Smooth muscle cell (in vitro differentiated cells): ENCODE measurements at regions not wholly inside any gene's neighbourhood (a gene's known extent, or its start where the extent isn't known, plus 50 kb on each side); places are given as distances from the start of the nearest gene placed in this dataset.

Source experiments
- DNase-seq: peaks from one replicate; lab custom pipeline; 2025; ENCODE audit not compliant: unreplicated experiment; lab: John Stamatoyannopoulos, UW
- H2AFZ ChIP-seq: fragments of 200-600 bp; sonication (generic); 2 replicates; pipeline ENCODE4 v1.6.0; 2016; ENCODE audit warnings: antibody characterized with exemption, low read depth, mild to moderate bottlenecking
- H3F3A ChIP-seq: fragments of 200-600 bp; sonication (generic); 2 replicates; pipeline ENCODE4 v1.6.0; 2017; ENCODE audit warnings: antibody characterized with exemption, low read depth
- H3K27ac ChIP-seq: fragments of 200-600 bp; sonication (generic); 2 replicates; pipeline ENCODE4 v1.5.1; 2016; ENCODE audit warnings: low read depth, mild to moderate bottlenecking
- H3K27me3 ChIP-seq: fragments of 200-600 bp; sonication (generic); 2 replicates; pipeline ENCODE4 v1.6.1; 2016; ENCODE audit warnings: low read depth, mild to moderate bottlenecking
- H3K36me3 ChIP-seq: fragments of 200-600 bp; sonication (generic); 2 replicates; pipeline ENCODE4 v1.5.1; 2016; ENCODE audit warnings: low read depth
- H3K4me1 ChIP-seq: fragments of 200-600 bp; sonication (generic); 2 replicates; pipeline ENCODE4 v1.5.1; 2016; ENCODE audit warnings: low read depth
- H3K4me2 ChIP-seq: fragments of 200-600 bp; sonication (generic); 2 replicates; pipeline ENCODE4 v1.6.0; 2016; ENCODE audit warnings: mild to moderate bottlenecking
- H3K4me3 ChIP-seq: fragments of 200-600 bp; sonication (generic); 2 replicates; pipeline ENCODE4 v1.5.1; 2016; ENCODE audit warnings: mild to moderate bottlenecking
- H3K79me2 ChIP-seq: fragments of 200-600 bp; sonication (generic); 2 replicates; pipeline ENCODE4 v1.6.0; 2016; ENCODE audit warnings: low read depth, mild to moderate bottlenecking
- H3K9ac ChIP-seq: fragments of 200-600 bp; sonication (generic); 2 replicates; pipeline ENCODE4 v1.6.0; 2016; ENCODE audit warnings: low read depth
- H3K9me3 ChIP-seq: fragments of 200-600 bp; sonication (generic); replicated peaks from 2 replicates; pipeline ENCODE4 v1.5.1; 2016; ENCODE audit warnings: low read depth
- H4K20me1 ChIP-seq: fragments of 200-600 bp; sonication (generic); 2 replicates; pipeline ENCODE4 v1.6.0; 2016; ENCODE audit warnings: low read depth
- WGBS: methylation state at CpG from one replicate; pipeline ENCODE4 v1.1.7; 2016; ENCODE audit warnings: low lambda C conversion rate; 5-methylcytosine and 5-hydroxymethylcytosine counted together
- TF ChIP-seq, protein P1 (sequence below): fragments of 200-600 bp; sonication (generic); IDR thresholded peaks from 2 replicates; pipeline ENCODE4 v1.5.1; 2017; ENCODE audit warnings: borderline replicate concordance, mild to moderate bottlenecking, antibody characterized with exemption; ENCODE audit not compliant: insufficient read depth, poor library complexity, severe bottlenecking

DNA sequence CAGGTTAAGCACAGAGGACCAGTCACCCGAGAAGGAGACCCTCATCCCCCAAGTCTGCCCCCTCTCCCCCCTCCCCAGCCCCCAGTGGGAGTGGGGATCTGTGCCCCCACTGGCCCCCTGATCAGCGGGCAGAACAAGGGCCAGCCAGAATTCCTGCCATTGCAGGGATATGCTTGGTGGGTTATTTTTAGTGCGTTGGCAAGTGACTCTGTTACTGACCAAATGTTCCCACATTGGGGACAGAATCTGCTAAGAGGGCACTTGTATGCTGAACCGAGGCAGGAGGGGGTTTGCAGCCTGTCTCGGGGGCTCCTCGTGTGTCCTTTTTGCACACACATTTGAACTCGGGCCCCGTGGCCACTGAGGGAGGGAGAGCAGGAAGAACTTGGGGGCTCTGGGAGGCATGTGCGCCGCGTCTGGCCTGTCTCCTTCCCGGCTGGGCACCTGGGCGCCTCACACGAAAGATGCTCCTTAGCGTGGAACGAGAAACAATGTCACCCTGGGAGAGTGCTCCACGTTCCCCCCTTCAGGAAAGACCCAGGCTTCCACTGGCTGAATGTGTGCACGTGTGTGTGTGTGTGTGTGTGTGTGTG is 66.4 kb upstream of the CASZ1 start:
- no peak overlapping the region for H2AFZ ChIP-seq
- no peaks in the 10 kb centered on the region for H3K9me3 ChIP-seq
- H3K4me2 ChIP-seq, result no peak overlapping the region
- DNase-seq, result no peak
- H4K20me1 ChIP-seq, result no peaks in the 10 kb centered on the region
- no peaks in the 10 kb centered on the region for H3K79me2 ChIP-seq
- TF ChIP-seq, protein P1, sequence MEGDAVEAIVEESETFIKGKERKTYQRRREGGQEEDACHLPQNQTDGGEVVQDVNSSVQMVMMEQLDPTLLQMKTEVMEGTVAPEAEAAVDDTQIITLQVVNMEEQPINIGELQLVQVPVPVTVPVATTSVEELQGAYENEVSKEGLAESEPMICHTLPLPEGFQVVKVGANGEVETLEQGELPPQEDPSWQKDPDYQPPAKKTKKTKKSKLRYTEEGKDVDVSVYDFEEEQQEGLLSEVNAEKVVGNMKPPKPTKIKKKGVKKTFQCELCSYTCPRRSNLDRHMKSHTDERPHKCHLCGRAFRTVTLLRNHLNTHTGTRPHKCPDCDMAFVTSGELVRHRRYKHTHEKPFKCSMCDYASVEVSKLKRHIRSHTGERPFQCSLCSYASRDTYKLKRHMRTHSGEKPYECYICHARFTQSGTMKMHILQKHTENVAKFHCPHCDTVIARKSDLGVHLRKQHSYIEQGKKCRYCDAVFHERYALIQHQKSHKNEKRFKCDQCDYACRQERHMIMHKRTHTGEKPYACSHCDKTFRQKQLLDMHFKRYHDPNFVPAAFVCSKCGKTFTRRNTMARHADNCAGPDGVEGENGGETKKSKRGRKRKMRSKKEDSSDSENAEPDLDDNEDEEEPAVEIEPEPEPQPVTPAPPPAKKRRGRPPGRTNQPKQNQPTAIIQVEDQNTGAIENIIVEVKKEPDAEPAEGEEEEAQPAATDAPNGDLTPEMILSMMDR, result no peak
- H3K36me3 ChIP-seq, result no peaks in the 10 kb centered on the region
- no peak overlapping the region for H3K9ac ChIP-seq
- H3K4me1 ChIP-seq, result peaks cover 11% of the 10 kb centered on the region
- peaks cover 49% of the 10 kb centered on the region for H3K27me3 ChIP-seq
- H3K27ac ChIP-seq, result no peak overlapping the region
- WGBS, result 80% methylated on average over 18 of the region's 18 CpGs
- H3K4me3 ChIP-seq, result no peak overlapping the region
- H3F3A ChIP-seq, result no peaks in the 10 kb centered on the region

DNA sequence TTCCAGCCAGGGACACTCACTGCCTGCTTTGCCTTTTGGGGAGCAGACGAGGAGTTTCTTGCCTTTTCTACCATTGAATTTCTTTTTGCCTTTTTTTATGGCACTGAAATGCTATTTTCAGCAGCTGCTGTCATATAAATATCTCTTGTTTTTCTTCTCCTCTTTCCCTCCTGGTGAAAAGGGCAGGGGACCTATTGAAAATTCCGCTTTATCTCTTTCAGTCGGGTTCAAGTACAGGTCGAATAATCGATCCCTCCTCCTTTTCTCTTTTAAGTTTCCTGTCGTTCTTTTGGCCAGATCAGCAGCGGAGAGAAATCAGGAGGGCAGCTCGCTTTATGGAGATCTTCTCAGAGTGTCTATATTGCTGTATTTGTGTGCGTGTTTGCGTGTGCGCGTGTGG is 67.4 kb upstream of the CASZ1 start:
- H3K4me2 ChIP-seq, result no peak overlapping the region
- H3K79me2 ChIP-seq, result no peaks in the 10 kb centered on the region
- H3K27me3 ChIP-seq, result peaks cover 49% of the 10 kb centered on the region
- 76% methylated on average over 12 of the region's 12 CpGs for WGBS
- H3K4me1 ChIP-seq, result peaks cover 13% of the 10 kb centered on the region
- no peak overlapping the region for H3K9ac ChIP-seq
- no peaks in the 10 kb centered on the region for H4K20me1 ChIP-seq
- no peak overlapping the region for H3K4me3 ChIP-seq
- H3K36me3 ChIP-seq, result no peaks in the 10 kb centered on the region
- no peak for DNase-seq
- no peaks in the 10 kb centered on the region for H3F3A ChIP-seq
- no peak overlapping the region for H3K27ac ChIP-seq
- no peaks in the 10 kb centered on the region for H3K9me3 ChIP-seq
- no peak overlapping the region for H2AFZ ChIP-seq
- TF ChIP-seq, protein P1, result no peak

DNA sequence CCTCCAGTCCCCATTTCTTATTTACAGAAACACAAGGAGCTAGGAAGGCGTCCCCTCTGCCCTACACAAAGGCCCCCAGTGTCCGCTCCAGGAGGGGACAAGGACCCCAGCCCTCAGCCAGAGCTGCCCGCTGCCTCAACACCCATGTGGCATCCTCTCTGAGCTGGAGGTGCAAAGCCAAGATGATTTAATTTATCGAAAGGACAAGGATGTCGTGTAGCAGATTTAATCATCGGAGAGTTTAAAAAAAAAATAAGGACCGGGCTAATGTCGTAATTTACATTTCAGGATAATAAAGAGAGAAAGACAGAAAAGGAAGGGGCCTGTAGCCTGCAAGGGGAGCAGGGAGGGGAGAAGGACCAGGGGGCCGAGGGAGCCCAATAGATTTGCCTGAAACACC is 68.3 kb upstream of the CASZ1 start:
- Histone ChIP-seq H3K27me3 (peaks cover 47% of the 10 kb centered on the region), H3K27ac (no peak overlapping the region)
- 91% methylated on average over 9 of the region's 9 CpGs for WGBS

More for the DNA sequence above, 68.3 kb upstream of the CASZ1 start:
- TF ChIP-seq, protein P1, result no peak
- H3K4me2 ChIP-seq, result no peak overlapping the region
- no peaks in the 10 kb centered on the region for H3K9me3 ChIP-seq
- H3F3A ChIP-seq, result no peaks in the 10 kb centered on the region
- no peaks in the 10 kb centered on the region for H4K20me1 ChIP-seq
- no peaks in the 10 kb centered on the region for H3K79me2 ChIP-seq
- peaks cover 13% of the 10 kb centered on the region for H3K4me1 ChIP-seq
- H2AFZ ChIP-seq, result no peak overlapping the region
- DNase-seq, result no peak
- no peak overlapping the region for H3K4me3 ChIP-seq
- no peak overlapping the region for H3K9ac ChIP-seq
- H3K36me3 ChIP-seq, result no peaks in the 10 kb centered on the region
